ENCODE measurements at regions not wholly inside any gene's neighbourhood (a gene's known extent, or its start where the extent isn't known, plus 50 kb on each side); places are given as distances from the start of the nearest gene placed in this dataset.

GRCh38 chr12:77599782-77600467, 230.8 kb upstream of the NAV3 start:
- intact Hi-C loops (cut with micrococcal nuclease) = no loop called here
- Histone ChIP-seq H2AFZ (ENCODE audit: insufficient read depth, low read depth, low read length, poor library complexity, severe bottlenecking) (no peak overlapping the region), H3K79me2 (ENCODE audit: control insufficient read depth, insufficient read depth, low read length) (no peaks in the 10 kb centered on the region), H3K36me3 (replicated peaks in 1 of 2; ENCODE audit: control extremely low read depth in 1 of 2, control insufficient read depth in 1 of 2, extremely low read depth in 1 of 2, insufficient read depth in 2 of 2, low read length in 1 of 2) (no peaks in the 10 kb centered on the region), H3K4me2 (replicated peaks; ENCODE audit: low read depth, low read length, poor library complexity, severe bottlenecking) (no peak overlapping the region), H3K4me3 (ENCODE audit: control extremely low read depth in 1 of 5, extremely low read depth in 1 of 5, insufficient read depth in 1 of 5, low read depth in 2 of 5, low read length in 4 of 5) (no peak overlapping the region), H3K27ac (ENCODE audit: low read length in 2 of 2) (no peak overlapping the region), H4K20me1 (ENCODE audit: control insufficient read depth, insufficient read depth, low read length, poor library complexity, severe bottlenecking) (no peaks in the 10 kb centered on the region), H3K27me3 (replicated peaks in 1 of 4; ENCODE audit: control extremely low read depth in 1 of 4, control insufficient read depth in 3 of 4, insufficient read depth in 4 of 4, low read length in 3 of 4) (no peaks in the 10 kb centered on the region), H3K9me3 (ENCODE audit: control extremely low read depth in 1 of 3, control insufficient read depth in 2 of 3, insufficient read depth in 1 of 3, low read length in 2 of 3) (no peaks in the 10 kb centered on the region), H3K4me1 (ENCODE audit: control insufficient read depth in 2 of 2, insufficient read depth in 2 of 2, low read length in 2 of 2) (no peaks in the 10 kb centered on the region), H3K9ac (ENCODE audit: low read length) (no peak overlapping the region)
- Mint-ChIP-seq H3K27ac (no peak overlapping the region), H3K9me3 (ENCODE audit: insufficient read depth) (no peaks in the 10 kb centered on the region), H3K4me1 (no peaks in the 10 kb centered on the region), H3K4me3 (no peak overlapping the region), H3K27me3 (no peaks in the 10 kb centered on the region)
- TF ChIP-seq EZH2 (IDR thresholded peaks at IDR 0.05; ENCODE audit: borderline replicate concordance, insufficient read depth, low read depth, low read length, poor library complexity, severe bottlenecking) (no peak), CTCF (IDR thresholded peaks at IDR 0.05) (no peak)
- DNase-seq = no peak
- ChIA-PET CTCF (no interaction called here), POLR2A (no interaction called here)
- ATAC-seq (ENCODE audit: low read depth) = no peak

DNA sequence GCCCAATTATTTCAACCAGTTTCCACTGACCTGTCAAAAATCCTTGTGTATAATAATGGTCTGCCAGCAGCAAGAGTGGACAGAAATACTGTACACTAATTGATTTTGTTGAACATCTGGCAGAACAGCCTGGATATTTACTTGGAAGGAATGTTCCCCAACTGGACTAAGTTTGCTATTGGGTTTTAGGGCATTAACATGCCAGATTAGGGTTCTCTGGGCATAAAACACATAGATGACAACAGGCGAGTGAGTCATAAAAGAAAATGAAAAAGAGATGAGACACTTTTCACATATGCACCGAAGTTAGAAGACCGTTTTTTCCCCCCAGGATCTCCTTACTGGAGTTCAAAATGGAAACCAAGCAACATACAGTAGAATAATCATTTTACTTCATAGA, 236.3 kb upstream of the NAV3 start:
- Histone ChIP-seq H3K4me1 (ENCODE audit: control insufficient read depth in 2 of 2, insufficient read depth in 2 of 2, low read length in 2 of 2) (no peaks in the 10 kb centered on the region), H3K4me2 (replicated peaks; ENCODE audit: low read depth, low read length, poor library complexity, severe bottlenecking) (no peak overlapping the region), H3K4me3 (ENCODE audit: control extremely low read depth in 1 of 5, extremely low read depth in 1 of 5, insufficient read depth in 1 of 5, low read depth in 2 of 5, low read length in 4 of 5) (no peak overlapping the region), H3K36me3 (replicated peaks in 1 of 2; ENCODE audit: control extremely low read depth in 1 of 2, control insufficient read depth in 1 of 2, extremely low read depth in 1 of 2, insufficient read depth in 2 of 2, low read length in 1 of 2) (no peaks in the 10 kb centered on the region), H4K20me1 (ENCODE audit: control insufficient read depth, insufficient read depth, low read length, poor library complexity, severe bottlenecking) (no peaks in the 10 kb centered on the region), H3K27me3 (replicated peaks in 1 of 4; ENCODE audit: control extremely low read depth in 1 of 4, control insufficient read depth in 3 of 4, insufficient read depth in 4 of 4, low read length in 3 of 4) (no peaks in the 10 kb centered on the region), H2AFZ (ENCODE audit: insufficient read depth, low read depth, low read length, poor library complexity, severe bottlenecking) (no peak overlapping the region), H3K9ac (ENCODE audit: low read length) (no peak overlapping the region), H3K79me2 (ENCODE audit: control insufficient read depth, insufficient read depth, low read length) (no peaks in the 10 kb centered on the region), H3K27ac (ENCODE audit: low read length in 2 of 2) (no peak overlapping the region), H3K9me3 (ENCODE audit: control extremely low read depth in 1 of 3, control insufficient read depth in 2 of 3, insufficient read depth in 1 of 3, low read length in 2 of 3) (no peaks in the 10 kb centered on the region)
- TF ChIP-seq CTCF (IDR thresholded peaks at IDR 0.05) (no peak), EZH2 (IDR thresholded peaks at IDR 0.05; ENCODE audit: borderline replicate concordance, insufficient read depth, low read depth, low read length, poor library complexity, severe bottlenecking) (no peak)
- ATAC-seq (ENCODE audit: low read depth) (no peak), DNase-seq (no peak)
- POLR2A ChIA-PET = no interaction called here
- no peaks in the 10 kb centered on the region for H3K27me3 Mint-ChIP-seq
- no peak overlapping the region for H3K4me3 Mint-ChIP-seq
- no peak overlapping the region for H3K27ac Mint-ChIP-seq
- no peaks in the 10 kb centered on the region for H3K4me1 Mint-ChIP-seq
- no CpG with 5 or more reads among the region's 3 CpGs for WGBS (ENCODE audit: insufficient coverage)
- CTCF ChIA-PET = no interaction called here
- intact Hi-C loops (cut with micrococcal nuclease) = no loop called here
- H3K9me3 Mint-ChIP-seq (ENCODE audit: insufficient read depth) = no peaks in the 10 kb centered on the region
